Neural progenitor cell (in vitro differentiated cells): ENCODE measurements at regions not wholly inside any gene's neighbourhood (a gene's known extent, or its start where the extent isn't known, plus 50 kb on each side); places are given as distances from the start of the nearest gene placed in this dataset.

Experiments
- DNase-seq: peaks from one replicate; pipeline ENCODE4 v3.0.0-alpha.2; 2016; ENCODE audit warnings: low spot score
- H2AFZ ChIP-seq: fragments of 200-600 bp; sonication (generic); replicated peaks from 2 replicates; pipeline ENCODE4 v1.6.1; 2016; ENCODE audit warnings: antibody characterized with exemption
- H3F3A ChIP-seq: fragments of 200-600 bp; sonication (generic); 2 replicates; pipeline ENCODE4 v1.6.1; 2016; ENCODE audit warnings: antibody characterized with exemption, low read depth
- H3K27ac ChIP-seq: fragments of 200-600 bp; sonication (generic); 2 replicates; pipeline ENCODE4 v1.5.1; 2016; ENCODE audit warnings: mild to moderate bottlenecking
- H3K27me3 ChIP-seq: fragments of 200-600 bp; sonication (generic); 2 replicates; pipeline ENCODE4 v1.6.1; 2016; ENCODE audit warnings: mild to moderate bottlenecking, moderate library complexity
- H3K36me3 ChIP-seq: fragments of 200-600 bp; sonication (generic); 2 replicates; pipeline ENCODE4 v1.5.1; 2016
- H3K4me1 ChIP-seq: fragments of 200-600 bp; sonication (generic); 2 replicates; pipeline ENCODE4 v1.6.1; 2016; ENCODE audit warnings: mixed run types
- H3K4me2 ChIP-seq: fragments of 200-600 bp; sonication (generic); 2 replicates; pipeline ENCODE4 v1.6.1; 2016
- H3K4me3 ChIP-seq: fragments of 200-600 bp; sonication (generic); 2 replicates; pipeline ENCODE4 v1.5.1; 2016
- H3K79me2 ChIP-seq: fragments of 200-600 bp; sonication (generic); 2 replicates; pipeline ENCODE4 v1.6.1; 2016; ENCODE audit warnings: low read depth
- H3K9ac ChIP-seq: fragments of 200-600 bp; sonication (generic); 2 replicates; pipeline ENCODE4 v1.6.1; 2016
- H3K9me3 ChIP-seq: fragments of 200-600 bp; sonication (generic); 2 replicates; pipeline ENCODE4 v1.5.1; 2016; ENCODE audit warnings: low read depth
- H4K20me1 ChIP-seq: fragments of 200-600 bp; sonication (generic); 2 replicates; pipeline ENCODE4 v1.6.1; 2016; ENCODE audit warnings: low read depth
- H3K27ac Mint-ChIP-seq: 3 replicates; pipeline ENCODE4 v1.8.0; 2021; ENCODE audit warnings: mixed read lengths
- H3K27me3 Mint-ChIP-seq: 2 replicates; pipeline ENCODE4 v1.8.0; 2022; ENCODE audit warnings: low read depth, mild to moderate bottlenecking, inconsistent platforms, moderate library complexity, mixed read lengths; ENCODE audit not compliant: insufficient read depth
- H3K36me3 Mint-ChIP-seq: 3 replicates; pipeline ENCODE4 v1.8.0; 2021; ENCODE audit warnings: mixed read lengths
- H3K4me1 Mint-ChIP-seq: 3 replicates; pipeline ENCODE4 v1.8.0; 2021; ENCODE audit warnings: mixed read lengths
- H3K4me3 Mint-ChIP-seq: 3 replicates; pipeline ENCODE4 v1.8.0; 2021; ENCODE audit warnings: mild to moderate bottlenecking, moderate library complexity, mixed read lengths
- H3K9me3 Mint-ChIP-seq: 3 replicates; pipeline ENCODE4 v1.8.0; 2020; ENCODE audit warnings: mixed read lengths
- EZH2 ChIP-seq: fragments of 200-600 bp; sonication (generic); IDR thresholded peaks from 2 replicates; pipeline ENCODE4 v1.6.1; 2017; ENCODE audit warnings: antibody characterized with exemption, mild to moderate bottlenecking, moderate library complexity
- EZH2phosphoT487 ChIP-seq: fragments of 200-600 bp; sonication (generic); IDR thresholded peaks from 2 replicates; pipeline ENCODE4 v1.6.1; 2017; ENCODE audit warnings: antibody characterized with exemption
- TF ChIP-seq, protein P1 (sequence below): fragments of 200-600 bp; sonication (generic); IDR thresholded peaks from 2 replicates; pipeline ENCODE4 v1.5.1; 2017; ENCODE audit warnings: antibody characterized with exemption, mild to moderate bottlenecking

DNA sequence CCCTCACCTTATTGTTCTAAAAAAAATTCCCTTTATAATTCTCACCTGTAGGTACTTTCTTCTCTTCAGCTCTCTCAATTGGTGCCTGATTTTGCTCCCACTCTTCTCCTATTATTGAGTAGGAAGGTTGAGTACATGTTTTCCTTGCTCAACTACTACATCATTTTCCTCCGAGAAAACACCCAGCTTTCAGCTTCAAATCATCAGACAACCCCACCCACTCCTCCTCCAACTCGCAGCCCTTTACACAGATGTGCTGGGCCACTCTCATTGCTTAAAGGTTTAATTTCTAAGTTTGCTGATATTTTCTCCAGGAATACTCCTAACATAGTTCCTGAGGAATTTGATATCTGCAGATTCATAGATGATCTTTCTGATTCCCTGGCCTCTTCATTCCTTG lies 734.4 kb upstream of the ZEB2 start:
- Histone ChIP-seq H3K27me3 (no peaks in the 10 kb centered on the region), H3K9me3 (no peaks in the 10 kb centered on the region), H3K9ac (no peak overlapping the region), H3K79me2 (no peaks in the 10 kb centered on the region), H3K4me1 (no peaks in the 10 kb centered on the region), H4K20me1 (no peaks in the 10 kb centered on the region), H3K36me3 (no peaks in the 10 kb centered on the region), H3K4me2 (no peak overlapping the region), H3K27ac (no peak overlapping the region), H3K4me3 (no peak overlapping the region), H3F3A (no peaks in the 10 kb centered on the region), H2AFZ (no peak overlapping the region)
- H3K27me3 Mint-ChIP-seq: no peaks in the 10 kb centered on the region
- no peaks in the 10 kb centered on the region for H3K36me3 Mint-ChIP-seq
- H3K4me1 Mint-ChIP-seq: no peaks in the 10 kb centered on the region
- no peak overlapping the region for H3K27ac Mint-ChIP-seq
- no peaks in the 10 kb centered on the region for H3K9me3 Mint-ChIP-seq
- H3K4me3 Mint-ChIP-seq: no peak overlapping the region
- DNase-seq: no peak
- TF ChIP-seq EZH2phosphoT487 (no peak), EZH2 (no peak)
- TF ChIP-seq, protein P1, sequence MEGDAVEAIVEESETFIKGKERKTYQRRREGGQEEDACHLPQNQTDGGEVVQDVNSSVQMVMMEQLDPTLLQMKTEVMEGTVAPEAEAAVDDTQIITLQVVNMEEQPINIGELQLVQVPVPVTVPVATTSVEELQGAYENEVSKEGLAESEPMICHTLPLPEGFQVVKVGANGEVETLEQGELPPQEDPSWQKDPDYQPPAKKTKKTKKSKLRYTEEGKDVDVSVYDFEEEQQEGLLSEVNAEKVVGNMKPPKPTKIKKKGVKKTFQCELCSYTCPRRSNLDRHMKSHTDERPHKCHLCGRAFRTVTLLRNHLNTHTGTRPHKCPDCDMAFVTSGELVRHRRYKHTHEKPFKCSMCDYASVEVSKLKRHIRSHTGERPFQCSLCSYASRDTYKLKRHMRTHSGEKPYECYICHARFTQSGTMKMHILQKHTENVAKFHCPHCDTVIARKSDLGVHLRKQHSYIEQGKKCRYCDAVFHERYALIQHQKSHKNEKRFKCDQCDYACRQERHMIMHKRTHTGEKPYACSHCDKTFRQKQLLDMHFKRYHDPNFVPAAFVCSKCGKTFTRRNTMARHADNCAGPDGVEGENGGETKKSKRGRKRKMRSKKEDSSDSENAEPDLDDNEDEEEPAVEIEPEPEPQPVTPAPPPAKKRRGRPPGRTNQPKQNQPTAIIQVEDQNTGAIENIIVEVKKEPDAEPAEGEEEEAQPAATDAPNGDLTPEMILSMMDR: no peak

DNA sequence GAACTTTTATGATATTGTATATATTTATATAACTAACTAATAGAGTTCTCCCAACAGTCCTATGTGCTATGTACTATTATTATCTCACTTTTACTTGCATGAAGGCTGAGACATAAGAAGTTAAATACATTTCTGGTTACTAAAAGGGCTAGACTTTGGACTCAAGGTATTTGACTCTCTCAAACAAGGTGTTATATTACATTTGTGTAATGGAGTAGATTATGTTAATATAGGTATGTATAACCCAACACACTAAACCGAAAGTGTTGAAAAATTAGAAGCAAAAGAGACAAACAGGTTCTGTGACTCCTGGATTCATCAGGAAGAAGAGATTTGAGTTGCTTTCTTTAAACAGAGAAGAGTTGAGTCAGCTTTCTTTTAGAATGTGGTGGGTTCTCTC lies 733.6 kb upstream of the ZEB2 start:
- no peaks in the 10 kb centered on the region for H3K4me1 ChIP-seq
- no peak overlapping the region for H3K4me3 ChIP-seq
- H4K20me1 ChIP-seq: no peaks in the 10 kb centered on the region
- no peaks in the 10 kb centered on the region for H3F3A ChIP-seq
- H3K4me2 ChIP-seq: no peak overlapping the region
- no peaks in the 10 kb centered on the region for H3K36me3 ChIP-seq
- H3K27ac Mint-ChIP-seq: no peak overlapping the region
- H3K9me3 Mint-ChIP-seq: no peaks in the 10 kb centered on the region
- no peaks in the 10 kb centered on the region for H3K36me3 Mint-ChIP-seq
- H2AFZ ChIP-seq: no peak overlapping the region
- no peaks in the 10 kb centered on the region for H3K27me3 ChIP-seq
- DNase-seq: no peak
- no peak overlapping the region for H3K4me3 Mint-ChIP-seq
- no peak overlapping the region for H3K27ac ChIP-seq
- H3K79me2 ChIP-seq: no peaks in the 10 kb centered on the region
- TF ChIP-seq EZH2 (no peak), EZH2phosphoT487 (no peak)
- TF ChIP-seq, protein P1: no peak
- no peak overlapping the region for H3K9ac ChIP-seq
- H3K27me3 Mint-ChIP-seq: no peaks in the 10 kb centered on the region
- H3K4me1 Mint-ChIP-seq: no peaks in the 10 kb centered on the region
- H3K9me3 ChIP-seq: no peaks in the 10 kb centered on the region

DNA sequence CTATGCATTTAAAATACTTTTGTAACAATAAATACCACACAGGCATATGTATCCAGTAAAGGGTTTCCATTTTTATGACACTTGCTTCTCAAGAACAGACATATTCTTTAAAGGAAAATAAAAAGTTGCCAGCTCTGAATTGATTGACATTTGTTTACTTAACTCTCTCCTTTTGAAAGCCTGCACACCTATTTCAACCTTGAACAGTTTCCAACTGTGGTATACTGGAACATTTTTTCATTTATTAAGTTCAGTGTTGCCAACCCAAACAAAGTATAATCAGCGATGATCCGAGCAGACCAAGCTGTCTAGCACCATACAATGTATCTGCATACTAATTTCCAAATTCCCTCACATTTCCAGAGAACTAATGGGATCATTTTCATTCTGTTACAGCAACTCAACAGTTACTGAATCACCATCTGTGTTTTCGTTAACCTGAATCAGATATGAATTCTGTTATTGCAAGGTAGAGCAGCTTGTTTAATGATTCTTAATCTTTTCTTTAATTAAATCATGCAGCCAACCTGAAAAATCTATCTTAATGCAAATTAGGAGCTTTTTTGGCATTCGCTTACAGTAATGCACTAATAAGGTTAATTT lies 725.5 kb upstream of the ZEB2 start:
- no peak for TF ChIP-seq EZH2
- no peak for TF ChIP-seq EZH2phosphoT487
- TF ChIP-seq, protein P1: no peak
- H3K4me3 ChIP-seq: no peak overlapping the region
- Mint-ChIP-seq H3K4me3 (no peak overlapping the region), H3K36me3 (no peaks in the 10 kb centered on the region), H3K27me3 (no peaks in the 10 kb centered on the region), H3K9me3 (no peaks in the 10 kb centered on the region), H3K4me1 (no peaks in the 10 kb centered on the region), H3K27ac (no peak overlapping the region)
- H4K20me1 ChIP-seq: no peaks in the 10 kb centered on the region
- no peak overlapping the region for H2AFZ ChIP-seq
- no peaks in the 10 kb centered on the region for H3K9me3 ChIP-seq
- no peak for DNase-seq
- no peak overlapping the region for H3K27ac ChIP-seq
- H3K4me1 ChIP-seq: peaks cover 6% of the 10 kb centered on the region
- H3K27me3 ChIP-seq: no peaks in the 10 kb centered on the region
- H3K9ac ChIP-seq: no peak overlapping the region
- peaks cover 8% of the 10 kb centered on the region for H3F3A ChIP-seq
- H3K36me3 ChIP-seq: no peaks in the 10 kb centered on the region
- no peak overlapping the region for H3K4me2 ChIP-seq
- no peaks in the 10 kb centered on the region for H3K79me2 ChIP-seq
